ENCODE measurements at regions not wholly inside any gene's neighbourhood (a gene's known extent, or its start where the extent isn't known, plus 50 kb on each side); places are given as distances from the start of the nearest gene placed in this dataset.

DNA sequence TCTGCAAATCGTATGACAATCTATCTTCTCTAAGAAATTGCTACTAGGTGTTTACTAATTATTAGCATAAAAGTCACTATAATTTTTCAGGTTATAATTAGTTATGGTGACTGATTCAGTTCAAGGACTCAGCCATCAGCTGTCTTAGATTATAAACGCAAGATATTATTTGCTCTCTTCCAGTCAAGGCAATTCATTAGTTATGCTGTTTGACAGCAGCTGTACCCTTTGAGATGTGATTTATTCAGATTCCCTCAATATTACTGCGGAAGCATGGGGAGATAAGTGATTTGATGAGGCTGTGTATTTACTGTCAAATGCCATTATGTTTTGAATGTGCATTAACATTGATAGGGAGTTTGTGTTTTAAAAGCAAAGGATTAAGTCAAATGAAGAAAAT lies 558.9 kb upstream of the FSIP2 start:
- no peak for TF ChIP-seq POLR2AphosphoS5 (IDR thresholded peaks at IDR 0.05; ENCODE audit: insufficient read depth in 1 of 2, low read depth in 1 of 2)
- TF ChIP-seq, protein P1, sequence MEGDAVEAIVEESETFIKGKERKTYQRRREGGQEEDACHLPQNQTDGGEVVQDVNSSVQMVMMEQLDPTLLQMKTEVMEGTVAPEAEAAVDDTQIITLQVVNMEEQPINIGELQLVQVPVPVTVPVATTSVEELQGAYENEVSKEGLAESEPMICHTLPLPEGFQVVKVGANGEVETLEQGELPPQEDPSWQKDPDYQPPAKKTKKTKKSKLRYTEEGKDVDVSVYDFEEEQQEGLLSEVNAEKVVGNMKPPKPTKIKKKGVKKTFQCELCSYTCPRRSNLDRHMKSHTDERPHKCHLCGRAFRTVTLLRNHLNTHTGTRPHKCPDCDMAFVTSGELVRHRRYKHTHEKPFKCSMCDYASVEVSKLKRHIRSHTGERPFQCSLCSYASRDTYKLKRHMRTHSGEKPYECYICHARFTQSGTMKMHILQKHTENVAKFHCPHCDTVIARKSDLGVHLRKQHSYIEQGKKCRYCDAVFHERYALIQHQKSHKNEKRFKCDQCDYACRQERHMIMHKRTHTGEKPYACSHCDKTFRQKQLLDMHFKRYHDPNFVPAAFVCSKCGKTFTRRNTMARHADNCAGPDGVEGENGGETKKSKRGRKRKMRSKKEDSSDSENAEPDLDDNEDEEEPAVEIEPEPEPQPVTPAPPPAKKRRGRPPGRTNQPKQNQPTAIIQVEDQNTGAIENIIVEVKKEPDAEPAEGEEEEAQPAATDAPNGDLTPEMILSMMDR (IDR thresholded peaks at IDR 0.05): no peak

Data from vagina (tissue), 2 donors.